ENCODE measurements at regions not wholly inside any gene's neighbourhood (a gene's known extent, or its start where the extent isn't known, plus 50 kb on each side); places are given as distances from the start of the nearest gene placed in this dataset.
"Not testable (repeated sequence)": the region's sequence is repeated elsewhere in the genome, so short reads cannot be mapped to it uniquely, and the experiment has no call there.

DNA sequence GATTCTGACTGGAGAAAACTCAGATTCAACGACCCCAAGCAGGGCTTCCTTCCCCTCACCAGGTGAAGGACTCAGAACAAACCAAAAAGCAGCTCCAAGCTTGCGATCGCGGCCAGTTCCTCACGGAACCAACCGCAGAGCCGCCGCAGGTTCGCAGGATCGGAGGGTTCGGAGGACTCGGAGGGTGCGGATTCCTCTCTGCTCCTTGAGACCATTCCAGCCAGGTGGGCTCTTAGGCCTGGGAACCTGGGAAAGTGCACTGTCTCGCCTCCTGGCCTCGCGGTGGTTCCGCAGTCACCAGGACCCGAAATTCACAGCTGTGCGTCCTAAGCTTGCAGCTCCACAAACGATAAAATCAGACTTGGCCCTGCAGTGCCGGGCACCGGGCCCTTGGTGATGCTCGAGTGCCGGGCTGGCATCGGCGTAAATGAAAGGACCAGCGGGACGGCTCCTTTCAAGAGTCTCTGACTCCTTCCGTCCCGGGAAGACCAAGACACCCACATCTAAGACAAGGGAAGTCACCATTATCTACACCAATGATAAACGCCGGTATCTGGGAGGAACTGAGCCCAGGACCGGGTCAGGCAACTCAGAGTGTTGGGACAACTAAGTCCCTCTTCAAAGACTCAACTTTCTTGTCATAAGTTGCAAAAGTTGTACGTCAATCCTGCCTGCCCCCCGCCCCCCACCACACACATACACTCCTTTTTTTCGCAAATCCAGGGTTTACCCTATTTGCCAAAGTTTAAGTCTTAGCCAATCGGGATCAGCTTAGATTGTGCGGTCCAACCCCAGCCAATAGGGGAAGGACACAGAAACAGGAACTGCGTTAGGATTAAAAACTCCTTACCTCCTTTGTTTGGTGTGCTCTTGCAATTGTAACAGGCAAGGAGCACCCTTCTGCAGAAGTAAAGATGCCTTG is 69.8 kb upstream of the PRSS16 start:
- Histone ChIP-seq H3K27me3 (ENCODE audit: control insufficient read depth in 1 of 2, insufficient read depth in 2 of 2, low read length in 2 of 2) (peaks cover 0 to 7% of the 10 kb centered on the region in 2 donors), H3K4me1 (ENCODE audit: control insufficient read depth, insufficient read depth, low read length) (peaks cover 8% of the 10 kb centered on the region), H3K27ac (ENCODE audit: low read length) (peak overlapping the region; percentile 66), H3K4me3 (ENCODE audit: low read length in 2 of 2) (peak overlapping the region; percentile 100), H3K9ac (ENCODE audit: low read length in 2 of 2) (peak overlapping the region; percentile 90 to 91), H3K36me3 (ENCODE audit: control insufficient read depth in 2 of 2, insufficient read depth in 2 of 2, low read length in 2 of 2) (no peaks in the 10 kb centered on the region), H3K9me3 (ENCODE audit: control insufficient read depth in 2 of 2, low read length in 2 of 2) (no peaks in the 10 kb centered on the region)

GRCh38 chr6:27178407-27178730 is 69.1 kb upstream of the PRSS16 start:
- Histone ChIP-seq H3K9ac (ENCODE audit: low read length in 2 of 2) (peak overlapping the region; percentile 90 to 91), H3K36me3 (ENCODE audit: control insufficient read depth in 2 of 2, insufficient read depth in 2 of 2, low read length in 2 of 2) (no peaks in the 10 kb centered on the region), H3K4me3 (ENCODE audit: low read length in 2 of 2) (peak overlapping the region; percentile 100), H3K4me1 (ENCODE audit: control insufficient read depth, insufficient read depth, low read length) (peaks cover 8% of the 10 kb centered on the region), H3K9me3 (ENCODE audit: control insufficient read depth in 2 of 2, low read length in 2 of 2) (no peaks in the 10 kb centered on the region), H3K27me3 (ENCODE audit: control insufficient read depth in 1 of 2, insufficient read depth in 2 of 2, low read length in 2 of 2) (peaks cover 0 to 11% of the 10 kb centered on the region in 2 donors), H3K27ac (ENCODE audit: low read length) (peak overlapping the region; percentile 66)

DNA sequence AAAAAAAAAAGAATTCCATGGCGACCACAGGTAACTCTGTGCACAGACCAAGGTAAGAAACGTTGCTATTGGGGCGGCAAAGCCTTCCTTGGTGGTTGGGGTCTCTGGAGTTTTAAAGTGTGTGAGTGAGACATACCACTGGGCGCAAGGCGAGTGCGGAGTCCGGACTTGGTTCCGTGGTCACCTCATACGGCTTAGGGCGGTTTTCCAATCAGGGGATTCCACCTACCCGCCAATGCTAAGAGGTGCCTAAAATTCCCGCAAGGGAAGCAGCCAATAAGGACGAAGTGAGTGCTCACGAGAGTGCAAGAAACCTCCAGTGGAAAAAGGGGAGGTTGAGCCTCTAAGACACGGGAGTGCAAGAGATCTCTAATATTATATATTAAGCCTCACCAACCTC is 68.6 kb upstream of the PRSS16 start:
- no peaks in the 10 kb centered on the region for H3K9me3 ChIP-seq (ENCODE audit: control insufficient read depth in 2 of 2, low read length in 2 of 2)
- no peak overlapping the region for H3K9ac ChIP-seq (ENCODE audit: low read length in 2 of 2)
- no peaks in the 10 kb centered on the region for H3K36me3 ChIP-seq (ENCODE audit: control insufficient read depth in 2 of 2, insufficient read depth in 2 of 2, low read length in 2 of 2)
- H3K27me3 ChIP-seq (ENCODE audit: control insufficient read depth in 1 of 2, insufficient read depth in 2 of 2, low read length in 2 of 2) = peaks cover 0 to 15% of the 10 kb centered on the region in 2 donors
- H3K4me3 ChIP-seq (ENCODE audit: low read length in 2 of 2) = peak overlapping the region in 1 of 2 donors; percentile 100
- H3K4me1 ChIP-seq (ENCODE audit: control insufficient read depth, insufficient read depth, low read length) = peaks cover 8% of the 10 kb centered on the region
- H3K27ac ChIP-seq (ENCODE audit: low read length) = no peak overlapping the region

DNA sequence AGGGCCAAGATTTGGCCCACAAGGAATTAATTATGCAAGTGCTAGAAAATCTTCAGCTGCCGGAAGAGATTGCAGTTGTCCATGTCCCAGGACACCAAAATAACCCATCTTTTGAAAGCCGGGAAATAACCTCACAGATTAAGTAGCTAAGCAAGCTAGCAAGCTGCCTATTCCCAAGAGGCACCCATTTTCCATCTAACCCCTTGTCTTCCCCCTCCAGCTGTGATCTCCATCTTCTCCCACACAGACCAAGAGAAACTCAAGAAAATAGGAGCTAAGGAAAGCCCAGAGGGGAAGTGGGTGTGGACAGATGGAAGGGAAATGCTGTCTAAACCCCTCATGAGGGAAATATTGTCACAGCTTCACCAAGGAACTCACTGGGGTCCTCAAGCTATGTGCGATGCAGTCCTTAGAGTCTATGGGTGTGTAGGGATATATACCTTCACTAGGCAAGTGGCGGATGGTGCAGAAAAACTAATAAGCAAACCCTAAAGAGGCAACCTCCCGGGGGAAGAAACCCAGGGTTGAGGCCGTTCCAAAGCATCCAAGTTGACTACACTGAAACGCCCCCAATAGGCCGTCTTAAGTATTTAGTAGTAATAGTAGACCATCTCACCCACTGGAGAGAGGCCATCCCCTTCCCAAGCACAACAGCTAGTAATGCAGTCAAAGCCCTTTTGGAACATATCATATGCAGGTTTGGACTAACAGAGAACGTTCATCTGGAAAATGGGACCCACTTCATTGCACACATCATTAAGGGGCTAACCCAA is 64.3 kb upstream of the PRSS16 start:
- Histone ChIP-seq H3K4me3 (ENCODE audit: low read length in 2 of 2) (no peak overlapping the region), H3K9ac (ENCODE audit: low read length in 2 of 2) (no peak overlapping the region), H3K36me3 (ENCODE audit: control insufficient read depth in 2 of 2, insufficient read depth in 2 of 2, low read length in 2 of 2) (no peaks in the 10 kb centered on the region), H3K4me1 (ENCODE audit: control insufficient read depth, insufficient read depth, low read length) (peaks cover 7% of the 10 kb centered on the region), H3K9me3 (ENCODE audit: control insufficient read depth in 2 of 2, low read length in 2 of 2) (no peaks in the 10 kb centered on the region), H3K27ac (ENCODE audit: low read length) (no peak overlapping the region), H3K27me3 (ENCODE audit: control insufficient read depth in 1 of 2, insufficient read depth in 2 of 2, low read length in 2 of 2) (peaks cover 0 to 18% of the 10 kb centered on the region in 2 donors)

DNA sequence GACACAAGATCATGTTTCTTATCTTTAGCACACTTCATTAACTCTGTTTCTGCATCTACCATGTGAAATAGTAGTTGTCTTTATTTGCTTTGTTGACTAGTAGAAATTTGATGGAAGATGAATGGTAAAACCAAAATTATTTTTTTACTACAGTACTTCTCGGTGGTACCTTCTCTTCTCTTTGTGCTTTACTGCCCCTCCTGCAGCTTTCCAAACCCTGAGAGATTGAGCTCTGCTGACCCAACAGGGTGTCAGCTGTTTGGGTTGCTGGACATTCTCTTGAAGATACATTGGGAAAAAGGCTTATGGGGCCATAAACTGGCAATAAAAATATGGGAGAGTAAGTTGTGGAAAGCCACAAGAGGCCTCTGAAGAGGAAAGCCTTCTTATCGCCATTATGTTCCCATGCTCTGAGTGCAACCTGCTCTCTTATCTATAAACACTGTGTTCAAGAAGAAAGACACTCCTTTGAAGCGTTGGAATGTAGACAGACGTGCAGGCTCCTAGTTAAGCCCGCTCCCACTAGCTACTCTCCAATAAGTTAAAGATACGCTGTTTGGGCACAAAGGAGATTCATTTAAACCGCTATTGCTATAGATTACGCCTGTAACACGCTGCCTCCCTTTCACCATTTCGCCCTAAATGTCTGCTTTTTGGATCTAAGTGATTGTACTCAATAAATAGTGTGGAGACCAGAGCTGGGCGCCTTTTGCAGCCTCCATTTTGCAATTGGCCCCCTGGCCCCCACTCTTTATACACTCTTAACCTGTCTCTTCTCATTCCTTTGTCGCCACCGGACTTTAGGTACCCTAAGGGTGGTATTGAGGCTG is 60.1 kb upstream of the PRSS16 start:
- Histone ChIP-seq H3K4me3 (ENCODE audit: low read length in 2 of 2) (peak overlapping the region; percentile 79 to 83), H3K36me3 (ENCODE audit: control insufficient read depth in 2 of 2, insufficient read depth in 2 of 2, low read length in 2 of 2) (no peaks in the 10 kb centered on the region), H3K4me1 (ENCODE audit: control insufficient read depth, insufficient read depth, low read length) (peaks cover 8% of the 10 kb centered on the region), H3K27ac (ENCODE audit: low read length) (peak overlapping the region; percentile 53), H3K9me3 (ENCODE audit: control insufficient read depth in 2 of 2, low read length in 2 of 2) (no peaks in the 10 kb centered on the region), H3K27me3 (ENCODE audit: control insufficient read depth in 1 of 2, insufficient read depth in 2 of 2, low read length in 2 of 2) (peaks cover 0 to 10% of the 10 kb centered on the region in 2 donors), H3K9ac (ENCODE audit: low read length in 2 of 2) (peak overlapping the region; percentile 67 to 79)

GRCh38 chr6:27188061-27188884 is 59.2 kb upstream of the PRSS16 start:
- Histone ChIP-seq H3K27me3 (ENCODE audit: control insufficient read depth in 1 of 2, insufficient read depth in 2 of 2, low read length in 2 of 2) (peaks cover 0 to 8% of the 10 kb centered on the region in 2 donors), H3K27ac (ENCODE audit: low read length) (peak overlapping the region; percentile 53), H3K9ac (ENCODE audit: low read length in 2 of 2) (peak overlapping the region; percentile 67 to 79)

DNA sequence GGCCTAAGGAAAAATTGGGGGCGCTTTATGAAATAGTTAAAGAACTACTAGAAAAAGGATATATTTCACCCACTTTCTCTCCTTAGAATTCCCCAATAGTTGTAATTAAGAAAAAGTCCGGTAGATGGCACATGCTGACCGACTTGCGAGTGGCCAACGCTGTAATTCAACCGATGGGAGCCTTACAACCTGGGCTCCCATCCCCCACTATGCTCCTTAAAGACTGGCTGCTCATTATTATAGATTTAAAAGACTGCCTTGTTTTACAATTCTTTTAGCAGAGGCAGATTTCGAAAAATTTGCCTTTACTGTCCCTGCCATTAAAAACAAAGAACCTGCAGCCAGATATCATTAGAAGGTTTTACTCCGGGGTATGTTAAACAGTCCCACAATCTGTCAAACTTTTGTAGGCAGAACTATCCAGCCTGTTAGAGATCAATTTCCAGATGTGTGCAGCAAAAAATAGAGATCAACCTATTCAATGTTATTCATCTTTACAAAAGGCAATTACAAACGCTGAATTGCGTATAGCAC is 58.5 kb upstream of the PRSS16 start:
- Histone ChIP-seq H3K27me3 (ENCODE audit: control insufficient read depth in 1 of 2, insufficient read depth in 2 of 2, low read length in 2 of 2) (peaks cover 0 to 2% of the 10 kb centered on the region in 2 donors), H3K4me1 (ENCODE audit: control insufficient read depth, insufficient read depth, low read length) (peaks cover 8% of the 10 kb centered on the region), H3K9ac (ENCODE audit: low read length in 2 of 2) (peak overlapping the region; percentile 67 to 79), H3K9me3 (ENCODE audit: control insufficient read depth in 2 of 2, low read length in 2 of 2) (no peaks in the 10 kb centered on the region), H3K4me3 (ENCODE audit: low read length in 2 of 2) (peak overlapping the region; percentile 79 to 83), H3K36me3 (ENCODE audit: control insufficient read depth in 2 of 2, insufficient read depth in 2 of 2, low read length in 2 of 2) (no peaks in the 10 kb centered on the region), H3K27ac (ENCODE audit: low read length) (no peak overlapping the region)

More at GRCh38 chr6:27188061-27188884, 59.2 kb upstream of the PRSS16 start:
- Histone ChIP-seq H3K9me3 (ENCODE audit: control insufficient read depth in 2 of 2, low read length in 2 of 2) (no peaks in the 10 kb centered on the region), H3K4me1 (ENCODE audit: control insufficient read depth, insufficient read depth, low read length) (peaks cover 8% of the 10 kb centered on the region), H3K36me3 (ENCODE audit: control insufficient read depth in 2 of 2, insufficient read depth in 2 of 2, low read length in 2 of 2) (no peaks in the 10 kb centered on the region), H3K4me3 (ENCODE audit: low read length in 2 of 2) (peak overlapping the region; percentile 79 to 83)

- no peaks in the 10 kb centered on the region for H3K27me3 ChIP-seq (ENCODE audit: control insufficient read depth in 1 of 2, insufficient read depth in 2 of 2, low read length in 2 of 2)
These were observed 57.4 kb upstream of the PRSS16 start for GRCh38 chr6:27190126-27190525.

GRCh38 chr6:27194453-27194852 is 53.0 kb upstream of the PRSS16 start:
- H3K4me3 ChIP-seq (ENCODE audit: low read length in 2 of 2); H3K27ac ChIP-seq (ENCODE audit: low read length): not testable (repeated sequence)

More at GRCh38 chr6:27190126-27190525, 57.4 kb upstream of the PRSS16 start:
- no peaks in the 10 kb centered on the region for H3K36me3 ChIP-seq (ENCODE audit: control insufficient read depth in 2 of 2, insufficient read depth in 2 of 2, low read length in 2 of 2)
- H3K27ac ChIP-seq (ENCODE audit: low read length) = no peak overlapping the region
- no peak overlapping the region for H3K4me3 ChIP-seq (ENCODE audit: low read length in 2 of 2)
- no peak overlapping the region for H3K9ac ChIP-seq (ENCODE audit: low read length in 2 of 2)
- peaks cover 8% of the 10 kb centered on the region for H3K4me1 ChIP-seq (ENCODE audit: control insufficient read depth, insufficient read depth, low read length)
- no peaks in the 10 kb centered on the region for H3K9me3 ChIP-seq (ENCODE audit: control insufficient read depth in 2 of 2, low read length in 2 of 2)

More at GRCh38 chr6:27194453-27194852, 53.0 kb upstream of the PRSS16 start:
- H3K9me3 ChIP-seq (ENCODE audit: control insufficient read depth in 2 of 2, low read length in 2 of 2); H3K27me3 ChIP-seq (ENCODE audit: control insufficient read depth in 1 of 2, insufficient read depth in 2 of 2, low read length in 2 of 2); H3K4me1 ChIP-seq (ENCODE audit: control insufficient read depth, insufficient read depth, low read length); H3K9ac ChIP-seq (ENCODE audit: low read length in 2 of 2); H3K36me3 ChIP-seq (ENCODE audit: control insufficient read depth in 2 of 2, insufficient read depth in 2 of 2, low read length in 2 of 2): not testable (repeated sequence)

Data from stomach smooth muscle (tissue), 2 donors.